Prostate gland (tissue), 2 donors: ENCODE measurements at regions not wholly inside any gene's neighbourhood (a gene's known extent, or its start where the extent isn't known, plus 50 kb on each side); places are given as distances from the start of the nearest gene placed in this dataset.

Experiments
- DNase-seq: peaks from one replicate; pipeline ENCODE4 v3.0.0-alpha.2; 2019; ENCODE audit warnings: low spot score
- H3K27ac ChIP-seq, 2 donors: fragments of 200-600 bp; sonication (generic); 2 replicates each; pipeline ENCODE4 v1.5.1; 2017 to 2019
- H3K27me3 ChIP-seq: fragments of 200-600 bp; sonication (generic); replicated peaks from 2 replicates; pipeline ENCODE4 v1.5.1; 2019; ENCODE audit not compliant: insufficient read depth
- H3K36me3 ChIP-seq, 2 donors: fragments of 200-600 bp; sonication (generic); 1 replicate in 1 of 2; 2 replicates in 1 of 2; pipeline versions ENCODE4 v1.5.1 to v1.8.1; 2017 to 2019
- H3K4me1 ChIP-seq: fragments of 200-600 bp; sonication (generic); replicated peaks from 2 replicates; pipeline ENCODE4 v1.5.1; 2019
- H3K4me3 ChIP-seq, 2 donors: fragments of 200-600 bp; sonication (generic); 2 replicates each; pipeline ENCODE4 v1.5.1; 2017 to 2019
- H3K9me3 ChIP-seq: fragments of 200-600 bp; sonication (generic); 2 replicates; pipeline ENCODE4 v1.5.1; 2017
- POLR2A ChIP-seq: fragments of 450-650 bp; IDR thresholded peaks from one replicate; pipeline ENCODE4 v1.6.1; 2016; ENCODE audit warnings: antibody characterized with exemption, mild to moderate bottlenecking
- POLR2AphosphoS5 ChIP-seq: sonication (generic); formaldehyde crosslinking; IDR thresholded peaks from one replicate; pipeline ENCODE4 v1.6.1; 2017; ENCODE audit warnings: antibody characterized with exemption
- WGBS: methylation state at CpG from one replicate; pipeline ENCODE4 v1.1.5; 2018; 5-methylcytosine and 5-hydroxymethylcytosine counted together
- intact Hi-C: fragments of 100-400 bp; cut with DNase I; formaldehyde crosslinking; loops from one replicate; pipeline ENCODE4 v1.14.2; 2022
- TF ChIP-seq, protein P1 (sequence below), 4 experiments: fragments of 200-600 bp in 2 of 4; fragments of 450-650 bp in 2 of 4; sonication (generic) in 2 of 4; IDR thresholded peaks; 1 replicate in 3 of 4; 2 replicates in 1 of 4; pipeline ENCODE4 v1.5.1; 2016 to 2019; ENCODE audit warnings: antibody characterized with exemption in 4 of 4, mild to moderate bottlenecking in 2 of 4, moderate library complexity in 2 of 4

DNA sequence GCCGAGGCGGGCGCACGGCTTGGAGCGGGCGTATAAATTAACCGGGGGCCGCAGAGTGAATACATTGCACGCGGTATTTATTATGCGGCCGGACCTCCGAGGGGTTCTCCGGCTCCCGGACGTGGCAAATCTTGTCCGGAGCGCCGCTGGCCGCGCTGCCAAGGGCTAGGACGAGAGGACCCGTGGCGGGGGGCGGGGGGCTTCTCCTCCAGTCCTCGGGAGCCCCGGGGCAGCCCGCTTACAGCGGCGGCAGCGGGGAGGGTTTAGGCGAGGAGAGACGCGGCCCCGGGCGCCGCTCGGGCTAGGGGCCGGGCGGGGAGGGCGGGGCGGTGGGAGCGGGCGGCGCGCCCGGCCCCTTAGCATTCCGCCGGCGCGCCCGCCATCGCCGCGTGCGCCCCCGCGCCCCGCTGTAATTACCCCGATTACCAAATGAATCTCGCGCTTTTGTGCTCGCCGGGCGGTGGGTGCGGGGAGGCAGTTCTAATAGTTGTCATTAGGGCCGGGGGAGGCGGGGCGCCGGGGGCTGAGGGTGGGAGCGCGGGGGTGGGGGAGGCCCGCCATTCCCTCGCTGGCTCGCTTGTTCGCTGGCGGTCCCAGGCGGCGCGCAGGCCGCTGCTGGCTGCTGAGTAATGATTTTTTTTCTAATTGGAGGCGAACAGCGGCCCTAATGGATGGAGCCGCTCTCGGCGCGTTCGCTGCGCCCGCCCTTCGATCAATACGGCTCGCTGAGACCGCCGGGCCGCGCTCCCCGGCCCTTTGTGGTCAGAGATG lies 276.6 kb downstream of the BCOR start:
- Histone ChIP-seq H3K4me3 (peak overlapping the region; percentile 25 to 32), H3K27ac (no peak overlapping the region), H3K27me3 (no peaks in the 10 kb centered on the region), H3K36me3 (no peaks in the 10 kb centered on the region), H3K4me1 (no peaks in the 10 kb centered on the region), H3K9me3 (no peaks in the 10 kb centered on the region)
- TF ChIP-seq, protein P1, sequence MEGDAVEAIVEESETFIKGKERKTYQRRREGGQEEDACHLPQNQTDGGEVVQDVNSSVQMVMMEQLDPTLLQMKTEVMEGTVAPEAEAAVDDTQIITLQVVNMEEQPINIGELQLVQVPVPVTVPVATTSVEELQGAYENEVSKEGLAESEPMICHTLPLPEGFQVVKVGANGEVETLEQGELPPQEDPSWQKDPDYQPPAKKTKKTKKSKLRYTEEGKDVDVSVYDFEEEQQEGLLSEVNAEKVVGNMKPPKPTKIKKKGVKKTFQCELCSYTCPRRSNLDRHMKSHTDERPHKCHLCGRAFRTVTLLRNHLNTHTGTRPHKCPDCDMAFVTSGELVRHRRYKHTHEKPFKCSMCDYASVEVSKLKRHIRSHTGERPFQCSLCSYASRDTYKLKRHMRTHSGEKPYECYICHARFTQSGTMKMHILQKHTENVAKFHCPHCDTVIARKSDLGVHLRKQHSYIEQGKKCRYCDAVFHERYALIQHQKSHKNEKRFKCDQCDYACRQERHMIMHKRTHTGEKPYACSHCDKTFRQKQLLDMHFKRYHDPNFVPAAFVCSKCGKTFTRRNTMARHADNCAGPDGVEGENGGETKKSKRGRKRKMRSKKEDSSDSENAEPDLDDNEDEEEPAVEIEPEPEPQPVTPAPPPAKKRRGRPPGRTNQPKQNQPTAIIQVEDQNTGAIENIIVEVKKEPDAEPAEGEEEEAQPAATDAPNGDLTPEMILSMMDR (IDR thresholded peaks at IDR 0.05): no peak
- TF ChIP-seq POLR2A: no peak
- WGBS: 4% methylated on average over 13 of the region's 98 CpGs
- intact Hi-C loops: no loop called here
- no peak for DNase-seq

DNA sequence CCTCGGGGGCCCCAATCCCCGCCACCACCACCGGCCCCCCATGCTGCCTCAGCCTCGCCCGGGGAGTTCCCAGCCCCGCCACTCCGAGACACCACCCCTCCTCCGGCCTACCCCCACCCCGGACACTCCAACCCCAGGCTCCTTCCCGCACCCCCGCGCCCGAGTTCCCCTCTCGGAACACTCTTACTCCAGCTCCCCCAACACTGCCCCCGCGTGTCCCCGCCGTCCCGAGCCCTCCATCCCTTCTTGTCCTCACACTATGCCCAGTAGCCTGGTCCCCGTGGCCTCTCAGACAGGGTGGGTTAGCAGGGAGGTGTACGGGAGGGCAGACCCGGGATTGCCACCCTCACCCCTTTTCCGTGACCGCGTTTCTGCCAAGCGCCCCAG lies 276.1 kb downstream of the BCOR start:
- H3K27me3 ChIP-seq: no peaks in the 10 kb centered on the region
- H3K27ac ChIP-seq: no peak overlapping the region
- WGBS: 75% methylated on average over 8 of the region's 26 CpGs

DNA sequence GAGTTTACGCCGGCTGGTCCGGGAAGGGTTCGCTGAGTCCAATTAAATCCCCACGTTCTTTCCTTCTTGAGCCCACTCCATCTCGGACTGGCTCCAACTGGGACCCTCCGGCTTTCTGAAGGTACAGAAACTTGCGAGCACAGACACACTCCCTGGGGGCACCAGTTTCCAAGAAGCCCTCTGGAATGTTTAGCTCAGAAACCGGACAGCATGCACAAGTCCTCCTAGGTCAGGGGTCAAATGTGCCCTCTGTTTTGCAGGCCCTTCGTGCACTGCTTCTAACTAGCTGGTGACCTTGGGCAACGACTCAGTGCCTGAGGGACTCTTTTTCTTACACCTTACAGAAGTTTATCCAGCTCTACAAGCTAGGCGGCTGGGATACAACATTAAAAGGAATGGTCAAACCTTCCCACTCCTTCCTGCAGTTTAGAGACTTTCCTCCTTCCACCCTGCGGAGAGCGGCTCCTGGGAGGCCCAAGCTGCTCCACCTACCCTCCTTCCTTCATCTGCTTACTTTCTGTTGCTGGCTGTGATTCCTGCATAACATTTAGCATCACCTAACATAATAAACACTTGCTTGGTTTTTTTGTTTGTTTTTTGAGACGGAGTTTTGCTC lies 275.5 kb downstream of the BCOR start:
- H3K4me1 ChIP-seq: no peaks in the 10 kb centered on the region
- H3K9me3 ChIP-seq: no peaks in the 10 kb centered on the region
- H3K4me3 ChIP-seq: no peak overlapping the region
- DNase-seq: no peak
- no peak overlapping the region for H3K27ac ChIP-seq
- no peak for TF ChIP-seq POLR2AphosphoS5
- TF ChIP-seq POLR2A: no peak
- TF ChIP-seq, protein P1 (IDR thresholded peaks at IDR 0.05): no peak
- intact Hi-C loops: no loop called here
- no peaks in the 10 kb centered on the region for H3K27me3 ChIP-seq
- WGBS: 98% methylated on average over 15 of the region's 15 CpGs
- no peaks in the 10 kb centered on the region for H3K36me3 ChIP-seq

More for the DNA sequence above, 276.1 kb downstream of the BCOR start:
- DNase-seq: no peak
- Histone ChIP-seq H3K4me3 (peak overlapping the region; percentile 25 to 32), H3K36me3 (no peaks in the 10 kb centered on the region), H3K4me1 (no peaks in the 10 kb centered on the region), H3K9me3 (no peaks in the 10 kb centered on the region)
- no peak for TF ChIP-seq POLR2A
- intact Hi-C loops: no loop called here

DNA sequence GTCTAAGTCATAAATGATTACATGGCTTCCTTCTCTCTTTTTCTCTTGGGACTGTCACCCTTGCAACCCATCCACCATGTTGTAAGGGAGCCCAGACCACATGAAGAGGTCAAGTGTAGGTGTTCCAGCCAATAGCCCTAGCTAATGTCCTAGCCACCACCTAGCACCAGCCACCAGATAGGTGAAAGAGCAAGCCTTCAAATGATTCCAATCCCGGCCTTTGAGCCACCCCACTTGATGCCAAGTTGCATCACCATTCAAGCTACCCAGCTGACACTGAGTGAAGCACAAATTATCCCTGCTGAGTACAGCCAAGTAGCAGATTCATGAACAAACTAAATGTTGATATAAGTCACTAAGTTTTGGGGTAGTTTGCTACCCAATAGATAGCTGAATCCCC lies 274.3 kb downstream of the BCOR start:
- 83% methylated on average over 1 of the region's 1 CpG for WGBS
- no peak overlapping the region for H3K27ac ChIP-seq
- intact Hi-C loops: no loop called here
- no peak overlapping the region for H3K4me3 ChIP-seq
- H3K27me3 ChIP-seq: no peaks in the 10 kb centered on the region
- H3K36me3 ChIP-seq: no peaks in the 10 kb centered on the region
- H3K4me1 ChIP-seq: no peaks in the 10 kb centered on the region
- no peaks in the 10 kb centered on the region for H3K9me3 ChIP-seq
- DNase-seq: no peak
- TF ChIP-seq, protein P1 (IDR thresholded peaks at IDR 0.05): no peak
- TF ChIP-seq POLR2AphosphoS5 (no peak), POLR2A (no peak)

DNA sequence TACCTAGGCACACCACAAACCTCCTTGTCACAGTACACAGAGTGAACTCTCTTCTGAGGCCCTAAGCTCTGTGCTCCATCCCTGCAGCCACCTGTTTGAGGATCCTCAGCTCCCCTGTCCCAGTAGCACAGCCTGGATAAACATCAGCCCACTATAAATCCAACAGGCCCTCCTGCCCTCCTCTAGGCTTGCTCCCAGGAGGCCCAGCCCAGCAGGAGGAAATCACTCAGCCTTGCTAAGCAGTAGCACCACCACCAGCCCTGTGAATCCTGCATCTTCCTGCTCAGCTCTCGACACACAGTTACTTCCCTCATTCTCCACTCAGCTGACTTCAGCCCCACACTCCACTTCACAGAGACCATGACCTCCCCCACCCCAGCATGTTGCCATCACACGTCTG lies 273.9 kb downstream of the BCOR start:
- no peak for DNase-seq
- 85% methylated on average over 2 of the region's 2 CpGs for WGBS
- H3K27ac ChIP-seq: no peak overlapping the region
- no peak overlapping the region for H3K4me3 ChIP-seq
- intact Hi-C loops: no loop called here
- H3K9me3 ChIP-seq: no peaks in the 10 kb centered on the region
- no peaks in the 10 kb centered on the region for H3K27me3 ChIP-seq
- no peak for TF ChIP-seq POLR2A
- TF ChIP-seq, protein P1 (IDR thresholded peaks at IDR 0.05): no peak
- TF ChIP-seq POLR2AphosphoS5: no peak
- H3K4me1 ChIP-seq: no peaks in the 10 kb centered on the region
- no peaks in the 10 kb centered on the region for H3K36me3 ChIP-seq
